Testis (tissue), 2 donors: ENCODE measurements at regions not wholly inside any gene's neighbourhood (a gene's known extent, or its start where the extent isn't known, plus 50 kb on each side); places are given as distances from the start of the nearest gene placed in this dataset.
"Not testable (repeated sequence)": the region's sequence is repeated elsewhere in the genome, so short reads cannot be mapped to it uniquely, and the experiment has no call there.

Experiments
- DNase-seq: peaks from one replicate; pipeline ENCODE4 v3.0.0-alpha.2; 2019
- H3K27ac ChIP-seq, 2 donors: fragments of 200-600 bp; sonication (generic); one replicate each; pipeline ENCODE4 v1.5.1; 2019
- H3K27me3 ChIP-seq: fragments of 200-600 bp; sonication (generic); one replicate; pipeline ENCODE4 v1.5.1; 2019
- H3K36me3 ChIP-seq: fragments of 200-600 bp; sonication (generic); one replicate; pipeline ENCODE4 v1.5.1; 2017; ENCODE audit warnings: low read depth; ENCODE audit errors: missing control alignments
- H3K4me1 ChIP-seq: fragments of 200-600 bp; sonication (generic); one replicate; pipeline ENCODE4 v1.5.1; 2019
- H3K4me3 ChIP-seq, 2 donors: fragments of 200-600 bp; sonication (generic); one replicate each; pipeline ENCODE4 v1.5.1; 2017 to 2019
- H3K9me3 ChIP-seq: fragments of 200-600 bp; sonication (generic); one replicate; pipeline ENCODE4 v1.5.1; 2017
- CTCF ChIP-seq, 3 experiments: fragments of 450-650 bp in 2 of 3; fragments of 200-600 bp in 1 of 3; sonication (generic) in 1 of 3; IDR thresholded peaks; one replicate each; pipeline ENCODE4 v1.5.1; 2016 to 2019; ENCODE audit warnings: antibody characterized with exemption in 3 of 3, mild to moderate bottlenecking in 2 of 3, moderate library complexity in 1 of 3
- POLR2A ChIP-seq: fragments of 450-650 bp; IDR thresholded peaks from one replicate; pipeline ENCODE4 v1.6.1; 2017; ENCODE audit warnings: antibody characterized with exemption, mild to moderate bottlenecking, moderate library complexity
- WGBS, 2 donors: methylation state at CpG; one replicate each; pipeline ENCODE4 v1.1.5; 2018; 5-methylcytosine and 5-hydroxymethylcytosine counted together
- intact Hi-C: fragments of 100-400 bp; cut with DNase I; formaldehyde crosslinking; loops from one replicate; pipeline ENCODE4 v1.15.1; 2023; ENCODE audit warnings: low total_unique reads

GRCh38 chr19:14293101-14293815 is 87.3 kb upstream of the ADGRL1 start:
- peak; percentile 32 for DNase-seq
- H3K4me3 ChIP-seq, H3K9me3 ChIP-seq, H3K4me1 ChIP-seq, H3K27ac ChIP-seq, intact Hi-C loops, H3K36me3 ChIP-seq, H3K27me3 ChIP-seq: not testable (repeated sequence)
- 6 to 11% methylated on average over 24 to 26 of the region's 26 CpGs for WGBS, 2 donors

- intact Hi-C loops, H3K4me1 ChIP-seq, H3K36me3 ChIP-seq, H3K27me3 ChIP-seq, H3K27ac ChIP-seq, DNase-seq, H3K4me3 ChIP-seq, H3K9me3 ChIP-seq: not testable (repeated sequence)
- WGBS, 2 donors, result 61 to 76% methylated on average over 10 to 15 of the region's 15 CpGs
Measured at GRCh38 chr19:14289810-14290209, 83.8 kb upstream of the ADGRL1 start.

- H3K9me3 ChIP-seq, H3K4me3 ChIP-seq, DNase-seq, H3K36me3 ChIP-seq, H3K27me3 ChIP-seq, intact Hi-C loops, H3K27ac ChIP-seq: not testable (repeated sequence)
- 92 to 95% methylated on average over 3 to 4 of the region's 4 CpGs for WGBS, 2 donors
- peaks cover 10% of the 10 kb centered on the region for H3K4me1 ChIP-seq
Measured at GRCh38 chr19:14287837-14288236, 81.9 kb upstream of the ADGRL1 start.

- WGBS, 2 donors, result 41 to 64% methylated on average over 4 of the region's 4 CpGs
- Histone ChIP-seq H3K27ac (peak overlapping the region in 1 of 2 donors; percentile 18), H3K4me1 (peaks cover 10% of the 10 kb centered on the region)
- H3K36me3 ChIP-seq, H3K27me3 ChIP-seq, H3K9me3 ChIP-seq, H3K4me3 ChIP-seq, intact Hi-C loops: not testable (repeated sequence)
- peak; percentile 44 for DNase-seq
Measured at GRCh38 chr19:14286594-14286993, 80.6 kb upstream of the ADGRL1 start.

GRCh38 chr19:14285726-14286125 is 79.8 kb upstream of the ADGRL1 start:
- H3K4me3 ChIP-seq, intact Hi-C loops, H3K36me3 ChIP-seq, H3K27me3 ChIP-seq, H3K27ac ChIP-seq, H3K9me3 ChIP-seq: not testable (repeated sequence)
- H3K4me1 ChIP-seq, result peaks cover 10% of the 10 kb centered on the region
- 66 to 81% methylated on average over 9 of the region's 9 CpGs for WGBS, 2 donors
- peak; percentile 61 for DNase-seq

GRCh38 chr19:14283813-14284520 is 78.0 kb upstream of the ADGRL1 start:
- H3K27ac ChIP-seq, intact Hi-C loops, H3K4me3 ChIP-seq, H3K27me3 ChIP-seq, H3K9me3 ChIP-seq, DNase-seq, H3K36me3 ChIP-seq: not testable (repeated sequence)
- 53 to 59% methylated on average over 11 of the region's 11 CpGs for whole genome bisulfite sequencing, 2 donors
- peaks cover 10% of the 10 kb centered on the region for H3K4me1 ChIP-seq

- 62 to 81% methylated on average over 4 of the region's 4 CpGs for WGBS, 2 donors
- intact Hi-C loops, H3K4me3 ChIP-seq, H3K9me3 ChIP-seq, H3K36me3 ChIP-seq, H3K27ac ChIP-seq, H3K27me3 ChIP-seq: not testable (repeated sequence)
- peak; percentile 61 for DNase-seq
- H3K4me1 ChIP-seq, result peaks cover 10% of the 10 kb centered on the region
Measured at GRCh38 chr19:14279270-14279669, 73.3 kb upstream of the ADGRL1 start.

- H3K36me3 ChIP-seq, result no peaks in the 10 kb centered on the region
- H3K4me3 ChIP-seq, result no peak overlapping the region
- 87 to 91% methylated on average over 23 to 30 of the region's 32 CpGs for WGBS, 2 donors
- H3K9me3 ChIP-seq, result no peaks in the 10 kb centered on the region
- H3K4me1 ChIP-seq, result no peaks in the 10 kb centered on the region
- TF ChIP-seq CTCF (IDR thresholded peaks at IDR 0.05) (no peak), POLR2A (no peak)
- H3K27ac ChIP-seq, result no peak overlapping the region
- intact Hi-C loops, result no loop called here
- DNase-seq, result no peak
- no peaks in the 10 kb centered on the region for H3K27me3 ChIP-seq
Measured at GRCh38 chr19:14277608-14278007, 71.6 kb upstream of the ADGRL1 start.

GRCh38 chr19:14275823-14276222 is 69.9 kb upstream of the ADGRL1 start:
- H3K9me3 ChIP-seq, H3K36me3 ChIP-seq, intact Hi-C loops, DNase-seq, H3K27ac ChIP-seq, H3K4me3 ChIP-seq, H3K4me1 ChIP-seq, H3K27me3 ChIP-seq: not testable (repeated sequence)
- WGBS, 2 donors, result 86 to 88% methylated on average over 5 of the region's 5 CpGs
